Umbilical cord (tissue), 1 donor: ENCODE measurements at regions not wholly inside any gene's neighbourhood (a gene's known extent, or its start where the extent isn't known, plus 50 kb on each side); places are given as distances from the start of the nearest gene placed in this dataset.

Source experiments
- DNase-seq: peaks from one replicate; pipeline ENCODE4 v3.0.0-alpha.2; 2015; ENCODE audit warnings: low spot score

DNA sequence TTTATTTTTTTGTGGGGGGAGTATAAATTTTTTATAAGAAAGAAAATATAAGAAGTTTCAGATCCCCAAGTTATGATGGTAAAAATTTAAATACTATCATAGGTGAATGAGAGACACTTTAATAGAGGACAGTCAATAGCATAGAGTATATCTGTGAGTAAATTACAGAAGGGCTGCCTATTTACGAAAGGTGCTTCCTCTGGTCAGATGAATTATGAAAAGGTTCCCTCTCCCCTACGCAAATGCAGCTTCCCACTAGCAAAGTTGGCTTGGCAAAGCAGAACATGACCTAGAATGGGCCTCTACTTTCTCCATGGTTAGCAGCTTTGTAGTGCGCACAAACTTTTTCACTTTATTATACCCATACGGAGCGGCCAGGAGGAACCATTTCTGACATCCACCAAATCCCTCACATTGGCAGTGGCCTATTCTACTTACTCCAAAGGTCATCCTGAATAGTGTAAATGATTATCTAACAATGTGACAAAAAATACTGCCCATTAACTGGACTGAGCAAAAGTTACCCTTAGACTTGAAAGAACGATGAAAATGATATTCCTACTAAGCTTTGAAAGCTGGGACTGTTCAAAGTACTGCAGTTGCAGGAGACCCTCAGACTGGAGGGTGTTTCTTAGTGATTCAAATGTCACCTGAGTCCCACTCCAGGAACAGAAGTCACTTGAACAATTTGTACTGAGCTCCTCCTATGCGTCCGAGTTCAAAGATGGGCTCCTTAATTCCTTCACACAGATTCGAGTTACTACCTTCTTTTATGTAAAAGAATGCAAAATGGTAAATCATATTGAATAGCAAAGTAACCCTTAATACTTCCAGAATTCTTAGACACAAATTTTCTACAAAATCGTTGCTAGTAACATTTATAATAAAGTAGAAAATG is 148.5 kb downstream of the NOL4 start:
- DNase-seq: no peak

DNA sequence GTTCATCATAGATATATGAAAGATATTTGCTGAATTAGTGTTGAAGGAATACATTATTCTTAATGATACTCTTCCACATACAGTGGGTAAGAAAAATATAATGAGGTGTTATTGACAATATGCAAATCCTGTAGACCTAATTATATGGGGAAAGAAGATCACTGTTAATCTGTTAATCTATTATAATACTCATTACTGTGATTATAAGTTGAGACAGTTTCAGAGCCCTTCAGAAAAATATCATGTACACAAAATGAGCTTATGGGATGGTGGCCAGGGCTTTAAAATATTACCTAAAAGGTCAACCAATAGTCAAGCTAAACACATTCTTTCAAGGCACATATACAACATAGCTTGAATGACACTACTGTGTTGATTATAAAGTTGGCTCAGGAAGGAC is 163.5 kb downstream of the NOL4 start:
- no peak for DNase-seq

DNA sequence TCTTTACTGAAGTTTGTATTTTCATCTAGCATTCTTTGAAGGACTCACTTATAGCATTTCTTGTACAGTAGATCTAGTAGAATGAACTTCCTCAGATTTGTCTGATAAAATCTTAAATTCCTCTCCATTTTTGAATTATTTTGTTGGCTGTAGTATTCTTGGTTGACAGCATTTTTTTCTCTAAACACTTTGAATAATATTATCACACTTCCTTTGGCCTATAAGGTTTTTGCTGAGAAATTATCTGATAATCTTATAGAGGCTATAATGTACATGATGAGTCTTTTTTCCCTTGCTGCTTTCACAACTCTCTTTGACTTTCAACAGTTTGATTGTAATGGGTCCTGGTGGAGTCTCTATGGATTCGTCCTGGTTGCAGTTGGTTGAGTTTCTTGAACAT is 169.5 kb downstream of the NOL4 start:
- no peak for DNase-seq

- no peak for DNase-seq
Measured at GRCh38 chr18:34050661-34051060, 174.1 kb downstream of the NOL4 start.

DNA sequence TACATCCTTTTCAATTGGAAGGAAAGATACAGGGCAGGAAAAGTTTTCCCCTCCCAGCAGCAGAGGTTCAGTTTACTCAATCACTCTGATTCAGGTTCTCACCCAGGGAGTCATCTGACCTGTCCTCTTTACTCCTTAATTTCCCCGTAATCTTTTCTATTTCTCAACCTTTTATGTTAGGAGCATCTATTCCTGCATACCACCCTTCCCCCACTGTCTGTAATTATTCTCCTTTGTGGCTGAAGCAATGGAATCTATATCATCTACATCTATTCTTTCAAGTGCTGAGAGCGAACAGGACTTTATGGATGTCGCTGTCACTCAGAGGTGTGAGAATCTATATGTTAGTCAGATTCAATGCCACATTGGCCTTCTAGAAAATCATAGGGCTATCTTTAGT is 175.2 kb downstream of the NOL4 start:
- DNase-seq: no peak

DNA sequence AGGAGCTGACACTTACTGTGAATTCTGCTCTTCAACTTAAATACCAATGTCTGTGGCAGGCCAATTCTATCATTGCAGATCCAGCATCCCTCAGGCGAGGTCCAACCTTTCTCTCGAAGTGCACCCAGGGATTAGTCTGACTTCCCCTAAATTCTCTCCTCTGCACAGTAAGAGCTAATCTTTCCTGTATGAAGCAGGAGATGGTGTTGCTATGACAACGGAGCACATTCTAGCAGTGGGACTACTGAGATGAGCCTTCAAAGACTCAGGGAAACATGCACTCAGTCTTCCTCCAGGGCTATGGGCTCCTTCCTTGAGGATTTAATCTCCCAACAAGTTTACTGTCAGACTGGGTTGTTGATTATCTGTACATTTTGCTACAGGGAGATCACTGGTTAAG is 176.3 kb downstream of the NOL4 start:
- DNase-seq: no peak

- no peak for DNase-seq
Measured at GRCh38 chr18:34042423-34043146, 182.1 kb downstream of the NOL4 start.

DNA sequence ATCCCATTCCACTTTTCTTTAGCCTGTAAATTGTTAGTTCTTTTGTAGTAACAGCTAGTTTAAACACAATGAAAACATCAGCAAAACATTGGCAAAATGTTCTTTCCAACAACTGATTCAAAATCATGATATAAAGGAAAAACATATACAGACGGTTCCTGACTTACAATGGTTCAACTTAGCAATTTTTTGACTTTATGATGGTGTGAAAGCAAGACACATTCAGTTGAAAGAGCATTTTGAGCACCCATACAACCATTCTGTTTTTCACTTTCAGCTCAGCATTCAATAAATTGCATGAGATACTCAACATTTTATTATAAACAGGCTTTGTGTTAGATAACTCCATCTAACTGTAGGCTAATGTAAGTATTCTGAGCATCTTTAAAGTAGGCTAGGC is 185.1 kb downstream of the NOL4 start:
- DNase-seq: no peak

DNA sequence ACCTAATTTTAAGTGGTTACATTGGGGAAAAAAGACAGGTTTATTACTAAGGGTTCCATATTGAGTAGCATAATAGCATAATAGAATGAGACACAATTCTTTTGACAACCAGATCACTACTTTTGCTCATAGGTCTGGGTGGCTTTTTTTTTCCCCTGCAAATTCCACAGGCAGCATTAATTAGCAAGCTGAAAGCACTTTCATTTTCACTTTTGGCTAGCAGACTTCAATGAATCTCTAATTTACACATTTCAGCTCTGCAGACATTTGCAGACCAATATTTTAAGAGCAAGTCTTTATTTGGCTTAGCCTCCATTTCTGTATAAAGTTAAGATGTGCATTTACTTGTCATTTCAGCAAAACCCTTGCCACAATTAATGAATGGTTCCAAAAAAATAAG is 185.5 kb downstream of the NOL4 start:
- DNase-seq: no peak

GRCh38 chr18:34038086-34038485 is 186.6 kb downstream of the NOL4 start:
- no peak for DNase-seq

- DNase-seq: no peak
Measured at GRCh38 chr18:34033968-34034367, 190.7 kb downstream of the NOL4 start.

GRCh38 chr18:34031810-34032209 is 192.9 kb downstream of the NOL4 start:
- no peak for DNase-seq

- no peak for DNase-seq
Measured at GRCh38 chr18:34028324-34028723, 196.4 kb downstream of the NOL4 start.

DNA sequence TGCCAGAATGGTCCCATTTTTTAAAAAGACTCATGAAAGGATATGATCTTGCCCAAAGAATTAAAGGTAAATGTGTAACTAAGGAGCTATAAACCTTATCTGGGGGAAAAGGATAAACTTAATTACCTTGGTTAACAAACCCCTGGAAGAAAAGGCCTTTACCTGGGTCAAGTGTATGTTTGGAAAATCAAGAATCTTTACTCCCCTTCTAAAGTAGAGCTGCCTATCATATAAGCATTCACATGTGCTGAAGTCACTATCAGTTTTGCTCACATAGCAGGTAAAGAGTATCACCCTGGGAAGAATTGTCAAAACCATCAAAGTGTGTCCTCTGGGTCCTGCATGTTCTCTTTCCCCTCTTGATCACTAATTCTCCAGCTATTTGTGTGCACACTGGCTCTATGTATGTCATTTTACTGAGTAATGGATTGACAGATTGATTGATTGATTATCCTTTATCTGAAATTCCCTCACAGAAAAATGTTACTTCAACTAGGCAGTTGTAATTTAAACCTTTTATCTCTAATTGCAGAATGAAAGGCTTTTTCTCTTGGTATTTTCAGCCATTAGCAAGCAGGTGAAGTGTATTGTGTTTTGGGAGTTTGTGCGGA is 199.4 kb downstream of the NOL4 start:
- DNase-seq: no peak

GRCh38 chr18:34023471-34023870 is 201.2 kb downstream of the NOL4 start:
- no peak for DNase-seq

DNA sequence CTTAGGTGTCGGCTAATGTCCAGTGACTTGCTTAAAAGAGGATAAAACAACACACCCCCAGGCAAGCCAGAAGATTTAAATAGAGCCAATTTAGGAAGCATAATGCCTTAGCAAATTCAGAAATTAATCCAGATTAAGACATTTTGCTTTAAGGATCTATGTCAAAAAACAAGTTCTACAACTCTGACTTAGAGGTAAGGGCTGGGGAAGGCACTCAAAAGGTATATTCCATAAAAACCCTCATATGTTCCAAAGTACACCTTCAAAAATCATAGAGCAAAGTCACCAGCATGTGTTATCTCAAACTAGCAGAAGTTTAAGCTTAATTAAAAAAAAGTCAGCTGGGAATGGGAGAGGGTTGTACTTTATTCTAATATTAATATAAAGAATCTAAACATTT is 206.4 kb downstream of the NOL4 start:
- no peak for DNase-seq

GRCh38 chr18:34003687-34004086 is 221.0 kb downstream of the NOL4 start:
- DNase-seq: no peak

- no peak for DNase-seq
Measured at GRCh38 chr18:34002130-34002529, 222.6 kb downstream of the NOL4 start.

GRCh38 chr18:34001376-34001775 is 223.3 kb downstream of the NOL4 start:
- DNase-seq: no peak

DNA sequence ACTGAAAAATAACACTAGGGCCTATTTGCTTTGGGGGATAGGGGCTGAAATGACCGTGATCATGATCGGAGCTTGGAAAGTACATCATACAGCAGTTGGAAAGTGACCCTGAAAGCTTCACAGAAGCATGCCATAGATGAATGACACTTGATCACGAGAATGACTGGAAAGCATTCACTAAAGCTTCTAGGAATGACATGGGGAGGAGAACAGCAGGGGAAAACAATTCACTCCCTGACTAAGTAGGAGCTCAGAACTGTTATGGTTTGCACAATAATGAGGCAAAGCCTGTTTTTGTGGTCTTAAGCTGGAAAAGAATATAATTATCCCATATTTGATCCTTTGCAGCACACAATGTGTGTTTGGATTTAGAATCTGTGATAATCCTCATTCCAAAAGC is 237.5 kb downstream of the NOL4 start:
- DNase-seq: no peak

- DNase-seq: no peak
Measured at GRCh38 chr18:33983126-33983525, 241.6 kb downstream of the NOL4 start.

- DNase-seq: no peak
Measured at GRCh38 chr18:33960417-33960816, 264.3 kb downstream of the NOL4 start.

DNA sequence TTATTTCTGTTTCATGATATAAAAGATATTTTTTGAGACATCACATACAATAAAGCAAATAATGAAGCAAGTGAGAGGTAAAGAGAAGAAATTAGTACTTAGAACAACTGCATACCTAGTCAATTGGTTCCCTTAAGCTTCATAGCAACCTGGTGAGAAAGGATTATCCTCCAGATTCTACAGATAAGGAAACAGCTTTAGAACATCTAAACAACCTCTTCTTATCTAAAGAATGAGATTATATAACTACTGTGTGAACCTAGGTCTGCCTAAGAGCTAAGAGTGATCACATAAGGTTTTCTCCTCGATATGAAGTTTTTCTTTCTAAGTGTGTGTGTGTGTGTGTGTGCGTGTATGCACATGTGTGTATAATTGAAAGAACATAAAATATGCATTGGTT is 265.1 kb downstream of the NOL4 start:
- no peak for DNase-seq
